CD1c-positive myeloid dendritic cell (primary cell): ENCODE measurements at regions not wholly inside any gene's neighbourhood (a gene's known extent, or its start where the extent isn't known, plus 50 kb on each side); places are given as distances from the start of the nearest gene placed in this dataset.
"Not testable (repeated sequence)": the region's sequence is repeated elsewhere in the genome, so short reads cannot be mapped to it uniquely, and the experiment has no call there.

Experiments used
- DNase-seq: peaks from one replicate; pipeline ENCODE4 v3.0.0-alpha.2; 2016; ENCODE audit errors: extremely low spot score

DNA sequence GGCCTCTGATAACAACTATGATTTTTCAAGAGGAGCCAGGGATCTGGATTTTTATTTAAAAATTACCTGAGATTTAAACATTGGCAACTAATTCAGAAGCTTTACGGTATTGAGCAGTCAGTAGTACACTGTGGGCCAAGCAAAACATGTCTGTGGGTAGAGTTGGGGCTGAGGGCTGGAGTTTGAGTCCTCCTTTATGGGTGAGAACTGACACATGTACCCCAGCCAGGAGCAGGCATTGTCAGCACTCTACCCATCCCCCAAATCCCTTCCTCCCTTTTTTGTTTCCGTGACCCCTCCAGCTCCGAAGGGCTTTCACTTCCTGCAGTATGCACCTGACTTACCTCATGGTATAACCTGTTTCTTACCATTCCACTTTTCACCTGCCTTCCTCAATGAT lies 131.4 kb downstream of the SNX5 start:
- DNase-seq: no peak

DNA sequence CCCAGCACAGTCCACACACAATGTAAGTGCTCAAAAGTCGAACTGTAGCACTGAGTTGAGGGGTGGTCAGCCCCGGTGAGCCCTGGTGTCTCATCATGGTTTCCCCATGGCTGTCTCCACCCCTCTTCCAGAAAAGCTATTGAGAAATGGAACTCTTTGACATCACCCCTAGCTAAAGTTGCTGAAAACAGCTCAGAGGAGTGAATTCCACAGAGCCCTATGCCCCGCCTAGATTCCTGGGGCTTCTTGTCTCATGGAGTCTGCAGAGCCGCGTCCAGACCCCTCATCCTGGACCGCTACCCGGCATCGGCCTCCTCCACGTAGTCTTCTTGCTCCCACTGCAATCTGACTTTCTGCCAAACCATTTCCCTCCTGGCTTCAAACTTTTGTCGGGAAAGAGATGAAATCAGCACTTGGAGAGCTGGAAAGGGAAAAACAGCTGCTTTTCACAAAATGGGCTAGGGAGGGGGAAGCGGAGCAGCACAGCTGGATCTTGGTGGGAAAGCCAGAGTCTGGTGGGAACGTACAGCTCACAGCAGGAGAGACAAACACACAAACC lies 132.2 kb downstream of the SNX5 start:
- no peak for DNase-seq

DNA sequence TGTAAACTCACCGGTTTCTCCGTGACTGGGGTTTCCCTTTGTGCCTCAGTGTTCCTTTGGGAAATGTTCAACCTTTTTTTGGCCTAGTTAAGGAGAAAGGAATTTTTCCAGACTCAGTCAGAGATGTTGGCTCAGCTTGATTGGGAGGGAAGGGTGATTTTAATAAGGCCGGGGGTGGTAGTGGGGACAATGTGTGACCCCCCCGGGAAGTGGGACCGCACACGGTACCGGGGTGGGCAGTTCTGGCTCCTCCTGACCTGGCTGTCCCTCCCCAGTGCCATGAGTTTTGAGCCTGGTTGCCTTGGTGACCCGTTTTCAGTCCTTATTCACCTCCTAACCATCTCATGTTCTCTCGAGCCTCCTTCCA lies 132.7 kb downstream of the SNX5 start:
- DNase-seq: no peak

DNA sequence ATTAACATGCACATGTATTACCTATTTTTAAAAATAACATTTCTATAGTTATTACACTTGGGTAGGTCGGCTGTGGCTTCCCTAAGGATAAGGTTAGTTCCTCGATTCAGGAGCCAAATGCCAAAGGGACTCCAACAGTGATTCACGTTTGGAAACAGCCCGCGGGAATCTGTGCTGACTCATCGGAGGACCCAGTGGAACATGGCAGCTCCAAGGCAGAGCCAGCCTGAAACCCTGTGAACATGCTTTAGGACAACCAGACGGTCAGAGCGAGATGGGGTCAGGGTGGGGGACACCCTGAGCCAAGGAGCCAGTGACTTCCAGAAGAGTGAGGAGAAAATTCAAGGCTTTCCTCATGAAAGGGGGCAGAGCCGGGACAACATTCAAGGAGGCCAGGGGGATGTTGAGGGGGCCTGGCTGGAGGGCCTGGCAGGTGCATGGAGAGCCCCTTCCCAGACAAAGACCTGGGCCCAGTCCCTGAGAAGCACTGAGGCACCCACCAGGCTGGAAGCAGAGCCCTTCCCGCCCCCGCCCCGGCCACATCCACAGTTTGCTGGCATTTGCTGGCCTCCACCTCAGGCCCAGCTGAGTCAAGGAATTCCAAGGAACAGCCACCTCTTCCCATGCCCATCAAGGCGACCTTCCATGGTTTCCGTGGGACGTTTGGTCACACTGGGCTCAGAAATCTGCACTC lies 133.2 kb downstream of the SNX5 start:
- DNase-seq: no peak

DNA sequence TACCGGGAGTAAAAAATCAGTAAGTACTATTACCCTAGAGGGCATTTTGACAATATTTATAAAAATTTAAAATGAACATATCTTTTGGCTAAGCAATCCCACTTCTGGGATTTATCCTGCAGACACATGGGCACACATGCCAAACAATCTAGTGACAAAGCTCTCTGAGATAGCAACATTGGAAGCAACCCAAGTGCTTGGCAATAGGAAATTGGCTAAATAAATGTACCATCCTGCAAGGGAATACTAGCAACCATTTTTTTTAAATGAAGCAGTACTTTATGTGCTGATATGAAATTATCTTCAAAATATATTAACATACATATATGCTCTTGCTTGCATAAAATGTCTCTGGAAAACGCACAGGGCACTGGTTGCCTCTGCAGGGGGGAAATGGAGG lies 133.8 kb downstream of the SNX5 start:
- DNase-seq: no peak

DNA sequence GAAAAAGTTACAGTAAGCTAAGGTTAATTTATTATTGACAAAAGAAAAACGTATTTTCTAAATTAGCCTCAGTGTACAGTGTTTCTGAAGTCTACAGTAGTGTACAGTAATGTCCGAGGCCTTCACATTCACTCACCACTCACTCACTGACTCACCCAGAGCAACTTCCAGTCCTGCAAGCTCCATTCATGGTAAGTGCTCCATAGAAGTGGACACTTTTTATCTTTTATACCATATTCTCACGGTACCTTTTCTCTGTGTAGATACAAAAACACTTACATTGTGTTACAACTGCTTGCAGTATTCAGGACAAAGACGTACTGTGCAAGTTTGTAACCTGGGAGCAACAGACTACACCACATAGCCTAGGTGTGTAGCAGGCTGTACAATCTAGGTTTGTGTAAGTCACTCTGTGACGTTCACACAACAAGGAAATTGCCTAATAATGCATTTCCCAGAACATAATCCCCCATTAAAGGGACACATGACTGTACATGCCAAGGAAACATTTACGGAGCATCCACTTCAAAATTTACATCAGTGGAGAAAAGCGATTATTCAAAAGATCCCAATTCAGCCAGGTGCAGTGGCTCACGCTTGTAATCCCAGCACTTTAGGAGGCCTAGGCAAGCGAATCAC lies 133.4 kb downstream of the BANF2 start:
- no peak for DNase-seq

DNA sequence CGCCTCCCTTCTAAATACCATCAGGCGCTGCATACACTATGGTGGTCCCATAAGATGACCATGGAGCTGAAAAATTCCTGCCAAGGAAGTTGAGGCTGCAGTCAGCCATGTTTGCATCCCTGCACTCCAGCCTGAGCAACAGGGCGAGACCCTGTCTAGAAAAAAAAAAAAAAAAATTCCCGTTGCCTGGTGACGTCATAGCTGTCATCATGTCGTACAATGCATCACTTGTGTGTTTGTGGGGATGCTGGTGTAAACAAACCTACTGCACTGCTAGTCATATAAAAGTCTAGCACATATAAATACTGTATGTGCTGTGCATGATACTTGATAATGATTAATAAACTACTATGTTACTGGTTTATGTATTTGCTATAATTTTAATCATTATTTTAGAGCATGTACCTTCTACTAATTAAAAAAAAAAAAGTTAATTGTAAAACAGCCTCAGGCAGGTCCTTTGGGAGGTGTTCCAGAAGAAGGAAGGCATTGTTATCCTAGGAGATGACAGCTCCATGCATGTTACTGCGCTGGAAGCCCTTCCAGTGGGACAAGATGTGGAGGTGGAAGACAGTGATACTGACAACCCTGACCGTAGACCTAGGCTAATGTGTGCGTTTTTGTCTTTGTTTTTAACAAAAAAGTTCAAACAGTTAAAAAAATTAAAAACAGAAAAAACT lies 132.6 kb downstream of the BANF2 start:
- DNase-seq: no peak

DNA sequence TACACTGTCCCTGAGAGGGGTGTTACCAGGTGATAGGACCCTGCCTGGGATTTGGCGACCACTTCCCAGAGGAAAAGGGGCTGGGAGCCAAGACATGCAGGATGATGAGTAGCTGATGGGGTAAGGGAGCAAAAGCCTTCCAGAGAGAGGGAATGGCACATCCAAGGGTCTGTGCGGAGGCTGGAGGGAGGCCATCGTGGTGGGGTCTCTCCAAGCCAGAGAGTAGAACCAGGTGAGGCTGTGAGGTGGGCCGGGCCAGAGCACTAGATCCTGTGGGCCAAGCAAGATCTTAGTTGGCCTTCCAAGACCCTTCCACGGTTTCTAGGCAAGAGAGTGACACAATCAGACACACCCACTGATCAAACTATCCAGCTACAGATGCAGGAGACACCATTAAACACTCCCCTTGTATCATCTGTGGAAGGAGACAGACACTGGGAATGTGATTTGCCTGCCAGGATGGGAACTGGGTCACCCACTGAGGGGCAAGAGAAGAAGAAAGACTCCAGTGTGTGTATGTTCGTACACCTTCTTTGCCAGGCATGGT lies 128.9 kb downstream of the BANF2 start:
- DNase-seq: no peak

DNA sequence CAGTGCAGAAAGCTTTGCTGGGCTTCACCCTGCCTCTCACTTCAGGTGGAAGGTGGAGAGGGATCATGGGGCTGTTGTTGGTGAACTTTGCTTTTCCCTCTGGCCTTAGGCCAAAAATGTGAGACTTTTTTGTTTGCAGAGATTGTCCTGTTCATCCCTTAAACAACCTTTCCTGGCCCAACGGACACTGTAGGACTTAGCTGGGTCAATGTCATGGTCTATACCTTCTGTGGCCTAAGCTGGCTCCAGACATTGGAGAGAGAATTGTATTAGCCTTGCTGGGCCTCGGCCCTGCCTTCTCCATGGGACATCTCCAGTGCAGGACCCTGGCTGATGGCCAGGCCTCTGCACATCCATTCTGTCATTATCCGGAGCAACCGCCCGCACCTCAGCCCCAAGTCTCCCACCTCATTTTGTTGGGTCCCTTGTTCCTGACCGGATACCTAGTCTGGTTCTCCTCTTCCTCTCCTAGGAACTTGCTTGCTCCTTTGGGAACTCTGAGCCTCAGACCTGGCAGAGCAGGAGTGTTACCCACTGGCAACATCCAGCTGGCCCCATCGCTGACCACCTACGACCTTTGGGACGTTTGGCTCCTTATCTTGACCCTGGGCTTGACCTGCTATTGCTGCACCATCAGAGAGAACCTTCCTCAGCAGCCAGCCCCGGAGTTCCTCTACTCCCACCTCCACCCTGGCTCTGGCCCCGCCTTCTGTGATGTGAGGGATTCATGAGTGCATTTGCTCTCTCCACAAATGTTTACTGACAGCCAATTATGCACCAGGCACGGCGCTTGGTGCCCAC lies 128.2 kb downstream of the BANF2 start:
- DNase-seq: no peak

DNA sequence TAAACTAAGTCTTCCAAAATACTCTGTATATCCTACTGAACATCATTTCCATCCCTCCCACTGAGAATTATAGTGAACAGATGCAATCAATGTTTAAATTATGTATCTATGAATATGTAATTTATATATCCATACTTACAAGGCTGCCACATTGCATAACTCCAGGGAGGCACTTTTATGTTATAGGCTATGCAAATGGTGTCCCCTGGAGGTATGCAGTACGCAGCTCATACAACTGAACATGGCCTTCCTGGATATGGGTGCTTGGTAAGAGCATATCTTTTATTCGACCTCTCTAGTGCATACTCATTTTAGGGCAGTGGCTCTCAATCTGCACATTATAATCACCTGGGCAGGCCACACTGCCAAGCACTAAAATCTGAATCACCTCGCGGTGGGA lies 127.3 kb downstream of the BANF2 start:
- DNase-seq: no peak

DNA sequence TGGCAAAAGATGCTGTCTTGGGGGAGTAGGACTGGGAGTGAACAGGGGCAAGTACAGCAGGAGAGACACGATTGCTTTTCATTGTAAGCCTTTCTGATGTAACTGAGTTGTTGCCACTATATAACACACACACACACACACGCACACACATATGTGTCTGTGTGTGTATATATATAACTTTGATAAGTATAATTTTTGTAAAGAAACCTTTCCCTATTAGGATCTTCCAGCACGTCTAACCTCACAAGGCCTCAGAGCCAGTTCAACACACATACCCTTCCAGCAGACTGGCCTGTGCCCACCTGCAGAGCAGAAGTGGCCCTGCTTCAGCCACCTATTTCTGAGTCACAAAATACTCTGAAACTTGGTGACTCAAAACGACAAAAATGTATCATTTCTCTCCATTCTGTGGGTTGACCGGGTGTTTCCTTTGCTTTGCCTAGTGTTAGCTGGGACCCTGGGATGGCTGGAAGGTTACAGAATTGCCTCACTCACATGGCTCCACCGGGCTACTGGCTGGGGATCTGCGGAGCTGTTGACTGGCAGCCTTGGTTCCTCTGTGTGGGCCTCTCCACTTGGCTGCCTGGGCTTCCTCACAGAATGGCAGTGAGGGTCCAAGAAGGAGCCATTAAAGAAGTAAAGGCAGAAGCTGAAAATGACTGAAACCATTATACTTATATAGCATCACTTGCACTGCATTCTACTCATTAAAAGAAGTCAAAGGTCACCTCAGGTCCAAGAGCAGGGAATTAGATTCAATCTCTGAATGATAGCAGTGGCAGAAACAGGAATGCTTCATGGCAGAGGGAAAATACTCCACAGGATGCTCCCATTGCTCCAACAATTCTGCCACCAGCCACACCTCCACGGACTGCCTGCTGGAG lies 126.4 kb downstream of the BANF2 start:
- DNase-seq: no peak

DNA sequence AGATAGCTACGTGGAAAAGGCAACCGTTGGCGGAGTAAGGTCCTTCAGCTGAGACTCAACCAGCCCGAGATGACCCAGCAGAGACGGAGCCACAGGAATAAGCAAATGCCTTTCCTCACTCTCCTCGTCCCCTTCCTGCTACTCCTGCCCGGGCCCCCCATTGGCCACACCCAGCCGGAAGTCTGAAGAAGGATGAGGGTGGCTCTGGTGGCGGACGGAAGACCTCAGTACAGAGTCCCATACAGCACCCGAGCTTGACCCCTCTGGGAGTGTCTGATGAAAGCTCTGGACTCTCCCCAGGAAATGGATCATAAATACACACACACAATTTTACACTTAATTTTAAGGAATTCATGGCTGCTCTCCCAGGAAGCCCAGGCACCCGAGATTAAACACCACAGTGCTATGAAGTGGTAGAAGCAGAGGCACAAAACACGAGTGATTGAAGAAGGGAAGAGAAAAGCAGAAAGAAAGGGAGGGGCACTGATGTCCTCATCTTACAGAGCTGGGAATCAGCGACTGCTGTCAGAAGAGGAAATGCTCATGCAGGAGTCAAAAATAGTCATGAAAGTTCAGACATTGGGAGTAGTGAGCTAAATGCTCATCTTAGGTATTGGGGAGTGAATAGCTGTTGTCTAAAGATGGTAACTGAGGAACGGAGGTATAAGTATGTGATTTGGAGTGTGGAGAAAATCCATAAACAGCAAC lies 125.6 kb downstream of the BANF2 start:
- no peak for DNase-seq

DNA sequence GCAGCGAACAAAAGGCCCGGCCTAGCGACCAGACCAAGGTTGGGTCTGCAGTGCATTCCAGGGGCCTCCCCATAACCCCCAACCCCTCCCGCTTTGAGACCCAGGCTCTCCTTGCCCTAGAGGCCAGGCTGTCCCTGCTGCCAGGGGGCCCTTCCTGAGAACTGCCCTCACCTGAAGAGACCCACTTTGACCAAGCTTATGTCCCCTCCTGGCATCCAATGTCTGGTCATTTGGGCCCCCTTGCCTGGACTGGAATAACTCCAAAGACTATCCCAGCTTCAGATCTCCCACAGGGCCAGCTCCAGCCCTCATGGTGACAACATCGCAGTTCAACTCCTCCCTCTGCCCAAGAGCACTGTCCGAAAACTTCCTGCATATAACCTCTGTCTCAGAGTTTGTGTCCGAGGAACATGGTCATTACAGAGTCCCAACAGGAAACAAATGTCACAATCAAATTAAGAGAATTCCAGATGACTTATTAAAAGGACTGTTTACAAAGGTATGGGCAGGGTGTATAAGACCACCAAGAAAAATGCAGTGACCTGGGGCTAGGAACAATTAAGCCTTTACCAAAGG lies 125.0 kb downstream of the BANF2 start:
- DNase-seq: no peak

DNA sequence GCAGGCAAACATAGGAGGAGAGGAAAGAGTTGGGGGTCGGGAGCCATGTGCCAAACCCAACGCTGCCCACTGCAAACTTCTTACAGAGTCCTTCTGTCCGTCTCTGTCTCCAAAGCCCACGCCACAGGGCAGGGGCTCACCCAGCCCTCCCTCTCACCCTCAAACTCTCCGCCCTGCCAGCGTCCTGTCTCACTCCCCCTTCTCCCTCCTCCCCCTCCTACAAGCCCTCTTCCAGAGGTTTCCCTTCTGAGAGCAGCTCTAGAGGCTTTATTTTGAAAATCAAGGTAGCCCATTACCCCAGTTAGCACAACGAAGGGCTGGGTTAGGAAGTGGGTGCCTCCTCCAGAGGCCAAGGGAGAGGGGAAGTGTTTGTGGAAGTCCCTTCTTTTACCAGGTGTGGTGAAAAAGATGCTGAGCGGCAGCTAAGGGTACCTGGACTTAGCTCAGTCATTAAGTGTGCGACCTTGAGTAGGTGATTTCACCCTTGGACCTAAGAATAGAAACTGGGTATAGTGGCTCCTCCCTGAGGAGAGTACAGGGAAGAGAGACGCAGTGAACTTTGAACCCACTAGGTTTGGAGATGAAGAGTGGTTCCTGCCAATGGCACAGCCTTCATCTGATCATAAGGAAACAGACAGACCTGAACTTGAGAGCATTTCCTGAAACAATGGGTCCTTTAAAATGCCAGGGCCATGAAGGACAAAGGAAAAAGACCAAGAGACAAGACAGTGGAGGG lies 123.8 kb downstream of the BANF2 start:
- no peak for DNase-seq

DNA sequence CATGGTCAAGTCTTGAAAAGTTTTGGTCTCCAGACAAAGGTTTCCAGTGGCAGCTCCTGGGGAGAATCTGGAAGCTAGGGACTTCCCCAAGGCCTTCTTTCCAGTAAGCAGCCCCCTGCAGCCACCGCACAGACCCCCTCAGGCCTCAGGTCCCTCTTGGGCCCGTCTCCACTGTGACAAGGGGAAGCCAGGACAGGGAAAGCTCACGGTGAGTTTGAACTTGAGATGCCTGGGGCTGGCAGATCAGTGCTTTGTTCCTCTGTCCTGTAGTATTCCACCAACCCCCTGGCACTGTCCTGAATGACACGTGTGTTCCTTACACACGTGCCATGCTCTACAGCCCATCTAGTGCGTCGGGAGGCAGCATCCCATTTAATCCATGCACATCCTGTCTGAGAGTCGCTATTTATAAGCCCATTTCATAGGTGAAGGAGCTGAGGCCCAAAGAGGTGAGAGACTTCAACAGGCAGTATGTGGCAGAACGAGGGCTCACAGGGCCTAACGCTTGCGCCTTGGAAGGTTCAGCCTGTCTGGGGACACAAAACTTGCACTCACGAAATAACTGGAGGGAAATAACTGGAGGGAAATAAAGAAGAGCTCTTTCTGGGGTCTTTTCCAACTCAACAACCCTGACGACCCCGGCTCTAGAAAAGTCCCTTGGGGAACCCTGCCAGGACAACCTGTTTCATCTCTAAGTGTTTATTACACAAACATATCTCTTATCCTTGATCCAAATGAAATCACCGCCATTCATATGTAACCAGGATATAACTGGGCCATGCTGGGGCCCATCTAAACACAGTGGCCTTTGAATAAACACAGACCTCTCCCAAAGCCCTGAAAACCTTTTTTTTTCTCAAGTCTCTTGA lies 123.0 kb downstream of the BANF2 start:
- DNase-seq: no peak

DNA sequence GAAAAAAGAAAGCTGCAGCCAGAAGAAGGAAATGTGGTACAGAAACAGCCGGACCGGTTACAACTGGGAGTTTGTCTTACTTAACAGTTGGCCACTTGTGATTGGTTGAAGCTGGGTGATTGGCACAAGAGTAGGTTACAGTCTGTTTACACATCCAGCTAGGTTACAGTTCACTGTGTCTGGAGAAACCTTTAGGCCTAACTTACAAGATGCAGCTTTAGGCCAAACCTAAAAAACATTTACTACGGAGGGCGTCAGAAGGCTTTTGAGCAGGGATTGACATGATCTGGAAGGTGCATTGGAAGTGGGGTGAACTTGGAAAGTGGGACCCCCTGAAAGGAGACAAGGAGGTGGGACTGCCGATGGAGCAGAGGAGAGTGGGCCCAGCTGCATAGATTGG lies 122.3 kb downstream of the BANF2 start:
- DNase-seq: no peak

DNA sequence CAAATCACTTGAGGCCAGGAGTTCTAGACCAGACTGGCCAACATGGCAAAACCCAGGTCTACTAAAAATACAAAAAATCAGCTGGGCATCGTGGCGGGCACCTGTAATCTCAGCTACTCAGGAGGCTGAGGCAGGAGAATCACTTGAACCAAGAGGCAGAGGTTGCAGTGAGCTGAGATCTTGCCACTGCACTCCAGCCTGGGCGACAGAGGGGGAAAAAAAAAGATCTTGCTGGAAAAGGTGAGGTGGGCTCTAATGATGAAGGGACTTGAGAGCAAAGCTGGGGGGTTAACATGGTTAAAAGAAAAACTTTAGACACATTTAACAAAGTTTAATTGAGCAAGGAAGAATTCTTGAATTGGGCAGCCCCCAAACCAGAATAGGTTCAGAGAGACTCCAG lies 121.8 kb downstream of the BANF2 start:
- not testable (repeated sequence) for DNase-seq

DNA sequence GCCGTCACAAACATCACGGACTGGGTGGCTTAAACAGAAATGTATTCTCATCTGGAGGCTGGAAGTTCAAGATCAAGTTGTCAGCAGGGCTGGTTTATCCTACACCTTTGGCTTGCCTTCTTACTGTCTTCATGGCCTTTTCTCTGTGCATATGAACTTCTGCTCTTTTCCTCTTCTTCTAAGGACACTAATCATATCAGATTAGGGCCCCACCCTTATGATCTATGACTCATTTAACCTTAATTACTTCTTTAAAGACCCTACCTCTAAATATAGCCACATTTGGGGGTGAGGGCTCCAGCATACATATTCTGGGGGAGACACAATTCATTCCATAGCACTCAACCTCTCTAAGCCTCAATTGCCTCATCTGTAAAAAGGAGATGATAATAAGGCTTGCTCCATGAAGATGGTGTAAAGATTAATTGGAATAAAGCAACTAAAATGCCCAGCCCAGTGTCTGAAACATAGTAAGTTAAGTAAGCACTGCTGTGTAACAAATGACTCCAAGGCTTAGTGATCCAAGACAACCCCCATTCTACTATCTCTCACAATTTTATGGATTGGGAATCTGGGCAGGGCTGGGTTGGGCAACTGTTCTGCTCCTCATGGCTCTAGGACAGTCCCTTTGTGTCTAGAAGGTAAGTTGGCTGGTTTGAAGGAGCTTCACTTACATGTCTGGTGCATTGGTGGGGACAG lies 119.8 kb downstream of the BANF2 start:
- no peak for DNase-seq
